Fibroblast of villous mesenchyme (primary cell): ENCODE measurements at regions not wholly inside any gene's neighbourhood (a gene's known extent, or its start where the extent isn't known, plus 50 kb on each side); places are given as distances from the start of the nearest gene placed in this dataset.

Experiments
- DNase-seq: peaks from one replicate; pipeline ENCODE4 v3.0.0-alpha.2; 2010; ENCODE audit warnings: low read depth
- H3K4me3 ChIP-seq: 2 replicates; pipeline ENCODE4 v1.5.1; 2011; ENCODE audit warnings: low read depth, mild to moderate bottlenecking, low read length
- TF ChIP-seq, protein P1 (sequence below): IDR thresholded peaks from 2 replicates; pipeline ENCODE4 v1.5.1; 2012; ENCODE audit warnings: low read depth, mild to moderate bottlenecking, low read length; ENCODE audit not compliant: insufficient read depth

DNA sequence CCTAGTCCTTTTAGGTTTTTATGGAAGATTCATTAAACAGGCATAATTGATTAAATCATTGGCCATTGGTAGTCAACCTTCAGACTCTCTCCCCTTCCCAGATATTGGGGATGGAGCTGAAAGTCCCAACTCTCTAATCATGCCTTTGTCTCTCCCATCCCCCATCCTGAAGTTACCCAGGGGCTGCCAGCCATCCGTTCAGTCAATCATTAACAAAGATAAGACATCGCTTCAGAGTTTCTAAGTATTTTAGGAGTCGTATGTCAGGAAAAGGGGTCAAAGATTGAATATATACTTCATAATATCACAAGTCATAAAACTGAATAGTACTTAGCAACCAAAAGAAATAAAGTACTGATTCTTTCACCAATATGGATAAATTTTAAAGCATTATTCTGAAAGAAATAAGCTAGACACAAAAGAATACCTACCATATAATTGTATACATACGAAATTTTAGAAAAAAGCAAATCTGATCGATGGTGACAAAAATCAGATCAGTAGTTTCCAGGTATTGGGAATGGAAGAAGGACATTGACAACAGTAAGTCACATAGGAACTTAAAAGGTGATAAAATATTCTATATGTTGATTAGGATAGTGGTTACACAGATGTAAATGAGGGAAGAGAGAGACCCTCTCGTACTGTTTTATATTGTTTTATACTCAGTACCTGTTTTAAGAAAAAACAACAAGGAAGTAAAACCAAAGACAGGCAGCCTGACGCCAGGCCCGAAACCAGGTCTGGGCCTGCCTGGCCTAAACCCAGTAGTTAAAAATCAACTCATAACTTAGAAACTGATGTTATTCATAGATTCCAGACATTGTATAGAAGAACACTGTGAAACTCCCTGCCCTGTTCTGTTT lies 414.4 kb downstream of the DAD1 start:
- H3K4me3 ChIP-seq: no peak overlapping the region
- no peak for DNase-seq
- TF ChIP-seq, protein P1, sequence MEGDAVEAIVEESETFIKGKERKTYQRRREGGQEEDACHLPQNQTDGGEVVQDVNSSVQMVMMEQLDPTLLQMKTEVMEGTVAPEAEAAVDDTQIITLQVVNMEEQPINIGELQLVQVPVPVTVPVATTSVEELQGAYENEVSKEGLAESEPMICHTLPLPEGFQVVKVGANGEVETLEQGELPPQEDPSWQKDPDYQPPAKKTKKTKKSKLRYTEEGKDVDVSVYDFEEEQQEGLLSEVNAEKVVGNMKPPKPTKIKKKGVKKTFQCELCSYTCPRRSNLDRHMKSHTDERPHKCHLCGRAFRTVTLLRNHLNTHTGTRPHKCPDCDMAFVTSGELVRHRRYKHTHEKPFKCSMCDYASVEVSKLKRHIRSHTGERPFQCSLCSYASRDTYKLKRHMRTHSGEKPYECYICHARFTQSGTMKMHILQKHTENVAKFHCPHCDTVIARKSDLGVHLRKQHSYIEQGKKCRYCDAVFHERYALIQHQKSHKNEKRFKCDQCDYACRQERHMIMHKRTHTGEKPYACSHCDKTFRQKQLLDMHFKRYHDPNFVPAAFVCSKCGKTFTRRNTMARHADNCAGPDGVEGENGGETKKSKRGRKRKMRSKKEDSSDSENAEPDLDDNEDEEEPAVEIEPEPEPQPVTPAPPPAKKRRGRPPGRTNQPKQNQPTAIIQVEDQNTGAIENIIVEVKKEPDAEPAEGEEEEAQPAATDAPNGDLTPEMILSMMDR: no peak

DNA sequence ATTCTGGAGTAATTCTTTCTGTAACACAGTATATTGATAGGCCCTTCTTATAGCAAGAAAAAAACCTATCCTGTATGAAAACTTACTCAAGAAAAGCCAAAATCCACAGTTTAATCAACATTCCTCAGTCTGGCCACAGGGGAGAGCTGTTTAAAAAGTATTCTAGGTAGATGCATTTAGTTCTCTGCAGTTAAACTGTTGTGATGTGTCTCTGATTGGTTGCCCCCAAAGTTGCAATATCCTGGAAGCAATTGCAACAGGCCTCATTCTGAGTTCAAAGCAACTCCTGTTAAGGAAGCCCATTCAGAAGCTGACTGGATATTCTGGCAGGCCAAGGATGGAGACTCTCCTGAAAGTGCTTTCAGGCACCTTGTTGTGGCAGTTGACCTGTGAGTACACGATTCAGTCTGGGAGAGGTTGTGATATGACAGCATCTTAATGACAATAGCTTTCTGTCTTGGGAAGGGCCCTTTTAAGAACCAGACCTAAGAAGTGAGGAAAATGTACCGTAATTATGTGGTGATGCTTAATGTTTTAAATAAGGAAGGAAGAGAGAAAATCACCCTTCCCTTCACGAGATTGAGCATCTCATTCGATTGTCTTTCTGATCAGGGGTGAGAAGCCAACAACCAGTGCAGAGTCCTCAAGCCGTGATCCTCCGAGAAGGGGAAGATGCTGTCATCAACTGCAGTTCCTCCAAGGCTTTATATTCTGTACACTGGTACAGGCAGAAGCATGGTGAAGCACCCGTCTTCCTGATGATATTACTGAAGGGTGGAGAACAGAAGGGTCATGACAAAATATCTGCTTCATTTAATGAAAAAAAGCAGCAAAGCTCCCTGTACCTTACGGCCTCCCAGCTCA lies 420.7 kb downstream of the DAD1 start:
- no peak overlapping the region for H3K4me3 ChIP-seq

DNA sequence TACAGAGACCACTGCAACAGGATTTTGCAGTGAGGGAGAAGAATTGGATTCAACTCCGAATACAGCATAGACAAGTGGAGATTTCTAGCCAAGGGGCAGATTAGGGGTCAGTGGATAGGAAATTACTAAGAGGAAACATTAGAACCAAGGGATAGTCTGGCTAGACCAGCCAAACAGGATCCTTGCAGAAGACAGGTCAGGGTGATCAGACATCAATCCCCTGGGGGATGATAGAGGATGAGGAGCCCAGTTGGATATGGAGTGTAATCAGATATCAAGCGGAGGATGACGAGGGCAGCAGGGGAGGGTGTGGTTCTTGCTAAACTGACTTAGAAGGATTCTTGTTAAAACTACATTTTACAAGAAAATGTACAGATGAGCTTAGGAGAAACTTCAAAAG lies 424.4 kb downstream of the DAD1 start:
- no peak for DNase-seq
- TF ChIP-seq, protein P1: no peak

More for the DNA sequence above, 420.7 kb downstream of the DAD1 start:
- DNase-seq: peak; percentile 27
- TF ChIP-seq, protein P1: no peak

DNA sequence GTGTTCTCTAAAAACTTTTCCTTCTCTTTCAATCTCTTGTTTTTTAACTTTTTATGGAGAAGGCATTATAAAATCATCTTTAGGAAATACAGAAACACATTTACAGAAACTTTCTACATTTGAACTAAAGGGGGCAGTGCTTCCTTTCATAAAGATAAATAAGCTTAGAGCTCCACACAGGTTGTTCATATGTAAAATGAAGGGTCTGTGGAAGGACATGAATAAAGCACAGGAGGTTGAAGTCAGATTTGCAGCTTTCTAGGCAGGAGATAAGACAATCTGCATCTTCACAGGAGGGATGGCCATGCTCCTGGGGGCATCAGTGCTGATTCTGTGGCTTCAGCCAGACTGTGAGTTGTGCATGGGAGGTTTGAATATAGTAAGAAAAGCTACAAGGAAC lies 426.0 kb downstream of the DAD1 start:
- no peak for DNase-seq
- no peak overlapping the region for H3K4me3 ChIP-seq
- TF ChIP-seq, protein P1: peak; percentile 19

More for the DNA sequence above, 424.4 kb downstream of the DAD1 start:
- no peak overlapping the region for H3K4me3 ChIP-seq

DNA sequence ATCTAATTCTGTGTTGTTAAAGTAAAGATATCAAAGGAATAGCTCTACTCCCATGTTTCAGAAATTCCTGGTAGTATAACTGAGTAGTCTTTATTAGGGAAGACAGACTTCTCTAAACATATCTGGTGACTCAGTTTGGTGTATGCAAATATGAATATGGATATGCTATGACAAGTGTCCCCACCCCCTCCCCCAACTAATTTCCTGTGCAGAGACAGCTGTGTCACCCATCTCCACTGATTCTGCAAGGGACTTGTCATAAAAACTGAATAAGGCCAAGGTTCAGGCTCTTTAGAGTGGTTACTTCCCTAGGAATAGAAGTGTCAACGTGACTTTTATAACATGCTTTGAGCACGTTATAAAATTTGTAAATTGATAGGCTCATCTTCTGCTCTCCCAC lies 429.1 kb downstream of the DAD1 start:
- no peak for DNase-seq
- TF ChIP-seq, protein P1: no peak
- no peak overlapping the region for H3K4me3 ChIP-seq

DNA sequence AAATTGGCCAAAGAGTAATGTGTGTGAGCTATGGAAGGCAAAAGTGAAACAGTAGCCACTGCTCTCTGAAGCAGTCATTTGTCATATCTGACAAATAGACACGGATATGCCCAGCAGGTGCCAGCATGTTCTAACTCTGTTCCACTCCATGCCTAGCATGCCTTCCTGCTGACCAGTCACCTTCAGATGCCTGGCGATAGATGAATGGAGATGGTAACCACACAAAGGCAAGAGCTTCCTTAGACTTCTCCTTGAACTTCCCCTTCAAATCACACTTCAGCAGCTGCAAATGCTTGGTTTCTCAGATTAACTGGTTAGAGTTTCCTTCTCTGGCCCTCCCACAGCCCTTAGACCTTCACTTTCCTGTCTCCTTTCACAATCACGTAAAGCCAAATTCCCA lies 429.9 kb downstream of the DAD1 start:
- H3K4me3 ChIP-seq: no peak overlapping the region
- TF ChIP-seq, protein P1: no peak
- DNase-seq: no peak
